ENCODE measurements at regions not wholly inside any gene's neighbourhood (a gene's known extent, or its start where the extent isn't known, plus 50 kb on each side); places are given as distances from the start of the nearest gene placed in this dataset.

GRCh38 chr4:137923494-137923893 is 318.7 kb downstream of the SLC7A11 start:
- Histone ChIP-seq H3K27me3 (ENCODE audit: insufficient read depth) (no peaks in the 10 kb centered on the region), H3K9me3 (no peaks in the 10 kb centered on the region), H3K4me3 (ENCODE audit: low read depth in 2 of 2, low read length in 1 of 2) (no peak overlapping the region), H3K9me2 (no peaks in the 10 kb centered on the region), H3K79me2 (ENCODE audit: insufficient read depth) (no peaks in the 10 kb centered on the region), H4K20me1 (ENCODE audit: insufficient read depth) (no peaks in the 10 kb centered on the region), H3K36me3 (replicated peaks in 1 of 2; ENCODE audit: control insufficient read depth in 1 of 2, insufficient read depth in 2 of 2, low read length in 1 of 2) (no peaks in the 10 kb centered on the region), H3F3A (replicated peaks; ENCODE audit: insufficient read depth) (no peaks in the 10 kb centered on the region), H2AFZ (ENCODE audit: low read depth) (no peak overlapping the region), H3K4me1 (ENCODE audit: control insufficient read depth in 1 of 2, insufficient read depth in 2 of 2, low read depth in 1 of 2, low read length in 1 of 2) (no peaks in the 10 kb centered on the region), H3K27ac (ENCODE audit: low read depth in 2 of 2, low read length in 1 of 2) (no peak overlapping the region), H3K9ac (no peak overlapping the region), H3K4me2 (no peak overlapping the region)
- no peak for DNase-seq
- POLR2A ChIA-PET, result no interaction called here
- 66% methylated on average over 3 of the region's 3 CpGs for WGBS (ENCODE audit: low lambda C conversion rate)
- no peak for TF ChIP-seq EP300 (IDR thresholded peaks at IDR 0.05; ENCODE audit: borderline replicate concordance in 1 of 2, low read depth in 1 of 2, low read length in 1 of 2)
- TF ChIP-seq USF1 (IDR thresholded peaks at IDR 0.05; ENCODE audit: borderline replicate concordance, low read depth), result no peak
- no peak for TF ChIP-seq GABPA (IDR thresholded peaks at IDR 0.05; ENCODE audit: low read depth)
- TF ChIP-seq FOXM1 (IDR thresholded peaks at IDR 0.05; ENCODE audit: low read depth), result no peak
- no peak for TF ChIP-seq RFX5 (IDR thresholded peaks at IDR 0.05; ENCODE audit: low read length)
- no peak for TF ChIP-seq RAD21 (IDR thresholded peaks at IDR 0.05; ENCODE audit: low read length)
- TF ChIP-seq RXRA (IDR thresholded peaks at IDR 0.05; ENCODE audit: borderline replicate concordance, low read depth), result no peak
- no peak for TF ChIP-seq SMC3 (IDR thresholded peaks at IDR 0.05; ENCODE audit: low read depth, low read length)
- TF ChIP-seq NFIC (IDR thresholded peaks at IDR 0.05; ENCODE audit: borderline replicate concordance), result no peak
- TF ChIP-seq ZBTB33 (IDR thresholded peaks at IDR 0.05; ENCODE audit: borderline replicate concordance, low read depth), result no peak
- TF ChIP-seq FOXJ3 (CRISPR knock-in tag; IDR thresholded peaks at IDR 0.05), result no peak
- TF ChIP-seq IRF3 (IDR thresholded peaks at IDR 0.05; ENCODE audit: low read depth, low read length), result no peak
- TF ChIP-seq GATA2 (CRISPR knock-in tag; IDR thresholded peaks at IDR 0.05), result no peak
- no peak for TF ChIP-seq NRF1 (IDR thresholded peaks at IDR 0.05; ENCODE audit: low read depth, low read length)
- no peak for TF ChIP-seq MAX (IDR thresholded peaks at IDR 0.05; ENCODE audit: low read depth)
- TF ChIP-seq ELF1 (IDR thresholded peaks at IDR 0.05), result no peak
- TF ChIP-seq CTCF (IDR thresholded peaks at IDR 0.05), result no peak
- TF ChIP-seq REST (IDR thresholded peaks at IDR 0.05; ENCODE audit: low read depth, low read length), result no peak
- CTCF ChIA-PET, result no interaction called here
